Esophagus muscularis mucosa (tissue), 4 donors: ENCODE measurements at regions not wholly inside any gene's neighbourhood (a gene's known extent, or its start where the extent isn't known, plus 50 kb on each side); places are given as distances from the start of the nearest gene placed in this dataset.

ENCODE experiments used
- DNase-seq: peaks from one replicate; pipeline ENCODE4 v3.0.0-alpha.2; 2017; ENCODE audit errors: extremely low spot score
- H3K27ac ChIP-seq, 4 donors: fragments of 200-600 bp; sonication (generic); replicated peaks in 1 of 4; 1 replicate in 3 of 4; 2 replicates in 1 of 4; pipeline ENCODE4 v1.5.1; 2016 to 2019; ENCODE audit warnings: mild to moderate bottlenecking in 1 of 4
- H3K27me3 ChIP-seq, 4 donors: fragments of 200-600 bp; sonication (generic); one replicate each; pipeline versions ENCODE4 v1.5.1 to v1.6.0; 2016 to 2019
- H3K36me3 ChIP-seq, 4 donors: fragments of 200-600 bp; sonication (generic); one replicate each; pipeline ENCODE4 v1.5.1; 2016 to 2019
- H3K4me1 ChIP-seq, 4 donors: fragments of 200-600 bp; sonication (generic); one replicate each; pipeline ENCODE4 v1.5.1; 2016 to 2019
- H3K4me3 ChIP-seq, 4 donors: fragments of 200-600 bp; sonication (generic); 1 replicate in 2 of 4; 2 replicates in 2 of 4; pipeline ENCODE4 v1.5.1; 2016 to 2019; ENCODE audit warnings: mild to moderate bottlenecking in 4 of 4, moderate library complexity in 1 of 4
- H3K9me3 ChIP-seq, 4 donors: fragments of 200-600 bp; sonication (generic); 1 replicate in 3 of 4; 2 replicates in 1 of 4; pipeline ENCODE4 v1.5.1; 2016 to 2019
- CTCF ChIP-seq, 3 experiments: fragments of 200-600 bp in 2 of 3; fragments of 450-650 bp in 1 of 3; sonication (generic) in 2 of 3; IDR thresholded peaks; one replicate each; pipeline ENCODE4 v1.5.1; 2017 to 2019; ENCODE audit warnings: antibody characterized with exemption in 3 of 3, mild to moderate bottlenecking in 2 of 3, moderate library complexity in 1 of 3
- EP300 ChIP-seq: sonication (generic); formaldehyde crosslinking; IDR thresholded peaks from one replicate; pipeline ENCODE4 v1.6.1; 2017; ENCODE audit warnings: antibody characterized with exemption
- POLR2A ChIP-seq: fragments of 450-650 bp; IDR thresholded peaks from one replicate; pipeline ENCODE4 v1.6.1; 2017; ENCODE audit warnings: antibody characterized with exemption, moderate library complexity, mild to moderate bottlenecking, low read depth
- POLR2AphosphoS5 ChIP-seq, 2 donors: sonication (generic); formaldehyde crosslinking; IDR thresholded peaks; one replicate each; pipeline ENCODE4 v1.6.1; 2017; ENCODE audit warnings: antibody characterized with exemption in 2 of 2
- WGBS: methylation state at CpG from one replicate; pipeline ENCODE4 v1.1.5; 2018; 5-methylcytosine and 5-hydroxymethylcytosine counted together
- intact Hi-C: fragments of 100-400 bp; cut with DNase I; formaldehyde crosslinking; loops from one replicate; pipeline ENCODE4 v1.15.1; 2023

- Histone ChIP-seq H3K4me1 (no peaks in the 10 kb centered on the region), H3K4me3 (no peak overlapping the region), H3K27ac (no peak overlapping the region), H3K27me3 (no peaks in the 10 kb centered on the region), H3K36me3 (peaks cover 0 to 4% (median 0%) of the 10 kb centered on the region in 4 donors), H3K9me3 (no peaks in the 10 kb centered on the region)
- DNase-seq: no peak
- intact Hi-C loops: no loop called here
- no peak for TF ChIP-seq POLR2A
- no peak for TF ChIP-seq POLR2AphosphoS5 (IDR thresholded peaks at IDR 0.05)
- no peak for TF ChIP-seq EP300
- TF ChIP-seq CTCF (IDR thresholded peaks at IDR 0.05): no peak
- 90% methylated on average over 4 of the region's 4 CpGs for WGBS
Measured at GRCh38 chr2:177342736-177343135, 49.8 kb upstream of the AGPS start.
